Ovary (tissue), 7 donors: ENCODE measurements at regions not wholly inside any gene's neighbourhood (a gene's known extent, or its start where the extent isn't known, plus 50 kb on each side); places are given as distances from the start of the nearest gene placed in this dataset.
A peak's percentile ranks its signal among the peaks of the same experiment; 100 is the strongest.

Experiments used
- DNase-seq, 5 donors: peaks; one replicate each; pipeline ENCODE4 v3.0.0-alpha.2; 2019 to 2020
- H3K27ac ChIP-seq, 2 donors: fragments of 200-600 bp; one replicate each; pipeline versions ENCODE4 v1.5.1 to v1.8.0; 2019 to 2022
- H3K27me3 ChIP-seq: fragments of 200-600 bp; one replicate; pipeline ENCODE4 v1.8.0; 2022
- H3K36me3 ChIP-seq: fragments of 200-600 bp; sonication (generic); one replicate; pipeline ENCODE4 v1.5.1; 2019
- H3K4me1 ChIP-seq: one replicate; pipeline ENCODE4 v1.8.1; 2013; ENCODE audit warnings: mild to moderate bottlenecking, moderate library complexity; ENCODE audit not compliant: insufficient read depth
- H3K4me3 ChIP-seq: fragments of 200-600 bp; sonication (generic); one replicate; pipeline ENCODE4 v1.5.1; 2017
- H3K9me3 ChIP-seq, 2 donors: fragments of 200-600 bp in 1 of 2; sonication (generic) in 1 of 2; one replicate each; pipeline versions ENCODE4 v1.5.1 to v1.8.1; 2013 to 2019; ENCODE audit warnings: mild to moderate bottlenecking in 1 of 2, moderate library complexity in 1 of 2
- CTCF ChIP-seq, 3 donors: fragments of 450-650 bp in 2 of 3; fragments of 200-600 bp in 1 of 3; IDR thresholded peaks; one replicate each; pipeline versions ENCODE4 v1.5.1 to v1.8.0; 2016 to 2022; ENCODE audit warnings: antibody characterized with exemption in 3 of 3, mild to moderate bottlenecking in 1 of 3
- EP300 ChIP-seq: sonication (generic); formaldehyde crosslinking; IDR thresholded peaks from one replicate; pipeline ENCODE4 v1.6.1; 2017; ENCODE audit warnings: antibody characterized with exemption
- POLR2A ChIP-seq: fragments of 450-650 bp; IDR thresholded peaks from one replicate; pipeline ENCODE4 v1.6.1; 2017; ENCODE audit warnings: antibody characterized with exemption, mild to moderate bottlenecking, moderate library complexity
- WGBS, 3 donors: extraction: QIAGEN DNeasy Blood & Tissue Kit in 1 of 3; methylation state at CpG; one replicate each; pipeline versions ENCODE4 v1.1.5 to v1.1.7; 2013 to 2017; 5-methylcytosine and 5-hydroxymethylcytosine counted together
- intact Hi-C, 4 donors: fragments of 100-400 bp; cut with DNase I; formaldehyde crosslinking; loops; one replicate each; pipeline versions ENCODE4 v1.11.0 to v1.15.1; 2022 to 2023
- donor health status: DM: no; HTN: no; CAD: no; lungs with moderate emphysema.
- donor health status: DM: no; HTN: no; CAD: no.
- donor health status: Bipolar disorder and iron deficiency.
- donor health status: DM: no; HTN: no; CAD: no.
- donor health status: DM: yes; HTN: yes; CAD: no.

- TF ChIP-seq CTCF (IDR thresholded peaks at IDR 0.05) (no peak), POLR2A (no peak), EP300 (no peak)
- DNase-seq = no peak
- no peaks in the 10 kb centered on the region for H3K36me3 ChIP-seq
- 88 to 89% (median 88%) methylated on average over 1 of the region's 1 CpG for WGBS, 3 donors
- H3K27ac ChIP-seq = no peak overlapping the region
- H3K4me3 ChIP-seq = no peak overlapping the region
- no peaks in the 10 kb centered on the region for H3K4me1 ChIP-seq
- no peaks in the 10 kb centered on the region for H3K9me3 ChIP-seq
- H3K27me3 ChIP-seq = no peaks in the 10 kb centered on the region
- intact Hi-C loops = no loop called here
Measured at GRCh38 chr2:17179145-17179808, 339.0 kb downstream of the RAD51AP2 start.

- H3K36me3 ChIP-seq = no peaks in the 10 kb centered on the region
- intact Hi-C loops = no loop called here
- H3K9me3 ChIP-seq = no peaks in the 10 kb centered on the region
- WGBS, 3 donors = 31 to 43% (median 33%) methylated on average over 1 of the region's 1 CpG
- no peak for DNase-seq
- TF ChIP-seq POLR2A (no peak), EP300 (no peak), CTCF (IDR thresholded peaks at IDR 0.05) (no peak)
- no peaks in the 10 kb centered on the region for H3K27me3 ChIP-seq
- H3K4me1 ChIP-seq = no peaks in the 10 kb centered on the region
- no peak overlapping the region for H3K4me3 ChIP-seq
- no peak overlapping the region for H3K27ac ChIP-seq
Measured at GRCh38 chr2:17177088-17177487, 341.2 kb downstream of the RAD51AP2 start.

DNA sequence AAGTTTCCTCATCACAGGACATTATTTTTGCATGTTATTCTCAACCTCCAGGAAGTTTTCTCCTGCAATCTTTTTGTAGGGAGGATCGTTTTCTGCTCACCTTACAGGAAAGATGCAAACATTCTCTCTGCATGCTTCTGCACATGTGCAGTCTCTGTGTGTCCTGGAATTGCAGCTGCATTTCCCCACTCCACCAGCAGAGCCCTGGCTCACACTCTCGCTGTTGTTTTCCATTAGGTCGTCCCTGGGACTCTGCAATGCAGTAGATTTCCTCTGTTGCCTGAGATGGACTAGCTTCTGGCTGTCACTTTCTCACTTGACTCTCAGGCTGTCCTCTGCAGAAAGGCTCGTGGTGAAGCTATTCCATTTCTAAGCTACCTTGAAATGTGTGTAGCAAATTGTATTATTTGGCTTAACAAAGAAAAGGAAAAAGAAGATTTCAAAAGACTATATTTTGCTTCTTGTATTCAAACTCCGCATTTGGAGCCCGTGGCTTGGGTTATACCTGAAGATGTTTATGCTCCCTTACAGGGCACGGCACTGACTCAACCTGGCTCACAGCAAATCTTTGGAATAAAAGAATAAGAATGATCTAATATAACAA lies 346.7 kb downstream of the RAD51AP2 start:
- H3K27me3 ChIP-seq = no peaks in the 10 kb centered on the region
- H3K36me3 ChIP-seq = no peaks in the 10 kb centered on the region
- DNase-seq = peak in 3 of 5 donors; percentile 10 to 40 (median 15)
- H3K4me1 ChIP-seq = no peaks in the 10 kb centered on the region
- no peak for TF ChIP-seq EP300
- TF ChIP-seq CTCF (IDR thresholded peaks at IDR 0.05) = peak in 1 of 3 donors; percentile 30
- H3K27ac ChIP-seq = no peak overlapping the region
- H3K9me3 ChIP-seq = no peaks in the 10 kb centered on the region
- no peak overlapping the region for H3K4me3 ChIP-seq
- 24 to 30% (median 27%) methylated on average over 7 of the region's 7 CpGs for WGBS, 3 donors
- intact Hi-C loops = no loop called here

- no peaks in the 10 kb centered on the region for H3K36me3 ChIP-seq
- H3K27me3 ChIP-seq = no peaks in the 10 kb centered on the region
- 58 to 78% (median 63%) methylated on average over 4 of the region's 4 CpGs for WGBS, 3 donors
- H3K9me3 ChIP-seq = no peaks in the 10 kb centered on the region
- intact Hi-C loops = no loop called here
- H3K4me3 ChIP-seq = no peak overlapping the region
- no peak for DNase-seq
- no peaks in the 10 kb centered on the region for H3K4me1 ChIP-seq
- H3K27ac ChIP-seq = no peak overlapping the region
- TF ChIP-seq CTCF (IDR thresholded peaks at IDR 0.05) (no peak), EP300 (no peak), POLR2A (no peak)
Measured at GRCh38 chr2:17166506-17166905, 351.7 kb downstream of the RAD51AP2 start.
